Endothelial cell of umbilical vein (primary cell): ENCODE measurements at regions not wholly inside any gene's neighbourhood (a gene's known extent, or its start where the extent isn't known, plus 50 kb on each side); places are given as distances from the start of the nearest gene placed in this dataset.

Experiments used
- BruUV-seq: library from RNA; stranded (reverse); fragments of 400-500 nt; replicated peaks from 2 replicates; lab custom pipeline; 2021; lab: Mats Ljungman, UMichigan
- CTCF ChIA-PET: fragments of 300-600, 350-600 bp; sonication (Branson Sonifier 250); formaldehyde crosslinking; loops from one replicate; lab custom pipeline; 2021; ENCODE audit warnings: antibody characterized with exemption, inconsistent platforms; lab: Charles Lee
- POLR2A ChIA-PET: fragments of 300-600, 350-600 bp; sonication (Branson Sonifier 250); formaldehyde crosslinking; loops from one replicate; lab custom pipeline; 2021; ENCODE audit warnings: antibody characterized with exemption, inconsistent platforms; lab: Charles Lee
- DNase-seq: peaks from one replicate; pipeline ENCODE4 v3.0.0-alpha.2; 2011; ENCODE audit warnings: low read depth, low spot score
- FAIRE-seq: peaks from 2 replicates; lab custom pipeline; 2011; peaks lifted over from hg19 to GRCh38; lab: Jason Lieb, UNC
- H2AFZ ChIP-seq: 2 replicates; pipeline ENCODE4 v1.6.0; 2012; ENCODE audit warnings: low read depth, low read length, control low read depth, inconsistent platforms
- H3K27ac ChIP-seq: 2 replicates; pipeline ENCODE4 v1.5.1; 2011; ENCODE audit warnings: low read depth, mild to moderate bottlenecking, control low read depth, low read length, moderate library complexity; ENCODE audit not compliant: insufficient read depth
- H3K27me3 ChIP-seq, 2 experiments: 2 replicates each; pipeline versions ENCODE4 v1.6.0 to v1.6.1; 2011; ENCODE audit warnings: low read length in 2 of 2, mixed read lengths in 1 of 2; ENCODE audit not compliant: control insufficient read depth in 2 of 2, insufficient read depth in 2 of 2
- H3K36me3 ChIP-seq, 2 experiments: 2 replicates in 1 of 2; 3 replicates in 1 of 2; pipeline ENCODE4 v1.5.1; 2011; ENCODE audit warnings: low read length in 2 of 2, mild to moderate bottlenecking in 1 of 2, moderate library complexity in 1 of 2; ENCODE audit not compliant: control insufficient read depth in 2 of 2, insufficient read depth in 2 of 2; ENCODE audit errors: extremely low read depth in 1 of 2
- H3K4me1 ChIP-seq: 3 replicates; pipeline ENCODE4 v1.5.1; 2011; ENCODE audit warnings: mild to moderate bottlenecking, low read length; ENCODE audit not compliant: control insufficient read depth, insufficient read depth; ENCODE audit errors: extremely low read depth
- H3K4me2 ChIP-seq: 2 replicates; pipeline ENCODE4 v1.6.1; 2011; ENCODE audit warnings: low read length, control low read depth, mixed read lengths; ENCODE audit not compliant: insufficient read depth
- H3K4me3 ChIP-seq, 3 experiments: fragments of 200-600 bp in 1 of 3; sonication (generic), shearing (Covaris generic) in 1 of 3; replicated peaks in 1 of 3; 2 replicates each; pipeline ENCODE4 v1.5.1; 2011 to 2016; ENCODE audit warnings: control low read depth in 3 of 3, low read length in 3 of 3, mild to moderate bottlenecking in 2 of 3, inconsistent platforms in 1 of 3, low read depth in 1 of 3, moderate library complexity in 1 of 3; ENCODE audit not compliant: insufficient read depth in 1 of 3
- H3K79me2 ChIP-seq: 2 replicates; pipeline ENCODE4 v1.6.0; 2012; ENCODE audit warnings: low read length, inconsistent platforms; ENCODE audit not compliant: control insufficient read depth, insufficient read depth
- H3K9ac ChIP-seq: replicated peaks from 2 replicates; pipeline ENCODE3; 2011; ENCODE audit warnings: low read length, control low read depth; ENCODE audit not compliant: insufficient read depth; ENCODE audit errors: extremely low read depth
- H3K9me1 ChIP-seq: replicated peaks from 3 replicates; pipeline ENCODE4 v1.6.0; 2011; ENCODE audit warnings: mild to moderate bottlenecking, low read length; ENCODE audit not compliant: control insufficient read depth, insufficient read depth; ENCODE audit errors: extremely low read depth
- H3K9me3 ChIP-seq: replicated peaks from 2 replicates; pipeline ENCODE4 v1.5.1; 2012; ENCODE audit warnings: low read length, inconsistent platforms; ENCODE audit not compliant: control insufficient read depth, insufficient read depth
- H4K20me1 ChIP-seq: replicated peaks from 2 replicates; pipeline ENCODE3; 2011; ENCODE audit warnings: mild to moderate bottlenecking, low read length; ENCODE audit not compliant: control insufficient read depth, insufficient read depth; ENCODE audit errors: extremely low read depth
- CTCF ChIP-seq, 2 donors: IDR thresholded peaks; 1 replicate in 1 of 2; 2 replicates in 1 of 2; pipeline ENCODE4 v1.5.1; 2011; ENCODE audit warnings: low read length in 2 of 2, mild to moderate bottlenecking in 2 of 2, moderate library complexity in 2 of 2, control low read depth in 1 of 2, inconsistent platforms in 1 of 2, low read depth in 1 of 2; ENCODE audit not compliant: insufficient read depth in 1 of 2; ENCODE audit errors: extremely low read depth in 1 of 2
- EZH2 ChIP-seq: IDR thresholded peaks from 2 replicates; pipeline ENCODE4 v1.6.1; 2012; ENCODE audit warnings: borderline replicate concordance, low read depth, mild to moderate bottlenecking, moderate library complexity, low read length, inconsistent platforms; ENCODE audit not compliant: severe bottlenecking
- FOS ChIP-seq: IDR thresholded peaks from 2 replicates; pipeline ENCODE4 v1.6.1; 2011; ENCODE audit warnings: mild to moderate bottlenecking, low read length, moderate library complexity, borderline replicate concordance; ENCODE audit not compliant: insufficient read depth
- GATA2 ChIP-seq: IDR thresholded peaks from 2 replicates; pipeline ENCODE4 v1.7.0; 2011; ENCODE audit warnings: low read depth, mild to moderate bottlenecking, moderate library complexity, mixed read lengths, low read length; ENCODE audit not compliant: insufficient read length, insufficient read depth
- JUN ChIP-seq: IDR thresholded peaks from 2 replicates; pipeline ENCODE4 v1.6.1; 2011; ENCODE audit warnings: borderline replicate concordance, low read depth; ENCODE audit not compliant: insufficient read length, insufficient read depth
- MYC ChIP-seq: IDR thresholded peaks from one replicate; pipeline ENCODE4 v1.6.1; 2011; ENCODE audit warnings: mild to moderate bottlenecking, low read depth, low read length
- POLR2A ChIP-seq: IDR thresholded peaks from 2 replicates; pipeline ENCODE4 v1.6.1; 2012; ENCODE audit warnings: low read depth, mild to moderate bottlenecking, control low read depth, low read length
- POLR2AphosphoS5 ChIP-seq: IDR thresholded peaks from 2 replicates; pipeline ENCODE4 v1.6.1; 2012; ENCODE audit warnings: low read depth, mild to moderate bottlenecking, control low read depth, low read length, moderate library complexity; ENCODE audit not compliant: insufficient read depth
- dilution Hi-C: fragments of 300-500 bp; cut with MboI; formaldehyde crosslinking; loops from one replicate; pipeline ENCODE4 v1.15.0; 2019; ENCODE audit warnings: low sequenced_read_pairs; ENCODE audit not compliant: extremely low pct_ligation_motif_present
- intact Hi-C: fragments of 100-400 bp; cut with micrococcal nuclease; formaldehyde crosslinking; loops from one replicate; pipeline ENCODE4 v1.10.0; 2022
- TF ChIP-seq, protein P1 (sequence below): IDR thresholded peaks from 2 replicates; pipeline ENCODE4 v1.6.1; 2011; ENCODE audit not compliant: insufficient read depth, insufficient read length

DNA sequence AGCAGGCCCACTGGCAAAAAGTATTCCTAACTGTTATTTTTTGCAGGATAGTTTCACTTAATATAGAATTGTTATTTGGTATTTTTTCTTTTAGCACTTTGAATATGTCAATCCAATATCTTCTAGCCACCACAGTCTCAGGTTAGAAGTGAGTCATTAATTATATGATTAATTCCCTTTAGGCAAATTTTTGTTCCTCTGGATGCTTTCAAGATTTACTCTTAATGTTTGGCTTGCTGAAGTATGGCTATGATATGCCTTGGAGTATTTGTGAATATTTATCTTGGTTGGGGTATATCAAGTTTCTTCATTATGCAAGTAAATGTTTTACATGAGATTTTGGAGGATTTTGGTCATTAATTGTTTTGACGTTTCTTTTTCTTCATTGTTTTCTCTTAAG lies 152.1 kb upstream of the ALCAM start:
- Histone ChIP-seq H3K9me3 (no peaks in the 10 kb centered on the region), H3K27me3 (no peaks in the 10 kb centered on the region), H4K20me1 (no peaks in the 10 kb centered on the region), H3K27ac (no peak overlapping the region), H3K4me3 (no peak overlapping the region), H3K9me1 (no peaks in the 10 kb centered on the region), H3K79me2 (no peaks in the 10 kb centered on the region), H3K36me3 (no peaks in the 10 kb centered on the region), H3K4me2 (no peak overlapping the region), H3K4me1 (no peaks in the 10 kb centered on the region), H3K9ac (no peak overlapping the region), H2AFZ (no peak overlapping the region)
- ChIA-PET POLR2A (no interaction called here), CTCF (no interaction called here)
- TF ChIP-seq JUN = no peak
- TF ChIP-seq CTCF (IDR thresholded peaks at IDR 0.05; ENCODE audit: extremely low read depth in 1 of 2, insufficient read depth in 1 of 2, low read depth in 1 of 2, low read length in 2 of 2) = no peak
- TF ChIP-seq POLR2A = no peak
- TF ChIP-seq, protein P1, sequence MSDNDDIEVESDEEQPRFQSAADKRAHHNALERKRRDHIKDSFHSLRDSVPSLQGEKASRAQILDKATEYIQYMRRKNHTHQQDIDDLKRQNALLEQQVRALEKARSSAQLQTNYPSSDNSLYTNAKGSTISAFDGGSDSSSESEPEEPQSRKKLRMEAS = no peak
- TF ChIP-seq POLR2AphosphoS5 = no peak
- TF ChIP-seq MYC = no peak
- TF ChIP-seq EZH2 = no peak
- TF ChIP-seq FOS = no peak
- no peak for TF ChIP-seq GATA2
- FAIRE-seq = no peak
- dilution Hi-C loops (no loop called here), intact Hi-C loops (no loop called here)
- DNase-seq = no peak
- no TSS peak for BruUV-seq
